Activated T-helper 1 cell treated with anti-CD3 and anti-CD28 coated beads, Interleukin-12 subunit alpha, Interleukin-12 subunit beta, Interleukin-2, Interleukin-4 antibody, amounts not matched to agents 30 ng/mL and 10 ng/mL and 1 ng/mL, durations not matched to agents 14 hours and 24 hours and 36 hours (primary cell): ENCODE measurements at regions not wholly inside any gene's neighbourhood (a gene's known extent, or its start where the extent isn't known, plus 50 kb on each side); places are given as distances from the start of the nearest gene placed in this dataset.

Source experiments
- DNase-seq: peaks from one replicate; pipeline ENCODE4 v3.0.0; 2021; ENCODE audit warnings: low spot score
- H3K27ac Mint-ChIP-seq: one replicate; pipeline ENCODE4 v1.8.0; 2021; ENCODE audit warnings: mild to moderate bottlenecking, mixed read lengths
- H3K27me3 Mint-ChIP-seq: one replicate; pipeline ENCODE4 v1.8.0; 2022; ENCODE audit warnings: mild to moderate bottlenecking, moderate library complexity, mixed read lengths; ENCODE audit not compliant: insufficient read depth
- H3K36me3 Mint-ChIP-seq: one replicate; pipeline ENCODE4 v1.8.0; 2021; ENCODE audit warnings: low read depth, mixed read lengths
- H3K4me1 Mint-ChIP-seq: one replicate; pipeline ENCODE4 v1.8.0; 2021; ENCODE audit warnings: low read depth, mixed read lengths
- H3K4me3 Mint-ChIP-seq: one replicate; pipeline ENCODE4 v1.8.0; 2021; ENCODE audit warnings: mild to moderate bottlenecking, moderate library complexity, mixed read lengths
- H3K9me3 Mint-ChIP-seq: one replicate; pipeline ENCODE4 v1.8.0; 2021; ENCODE audit warnings: mixed read lengths
- intact Hi-C: fragments of 100-400 bp; cut with micrococcal nuclease; formaldehyde crosslinking; loops from one replicate; pipeline ENCODE4 v1.15.1; 2024

- Mint-ChIP-seq H3K27me3 (no peaks in the 10 kb centered on the region), H3K9me3 (no peaks in the 10 kb centered on the region), H3K4me3 (no peak overlapping the region), H3K36me3 (no peaks in the 10 kb centered on the region), H3K27ac (no peak overlapping the region), H3K4me1 (peaks cover 22% of the 10 kb centered on the region)
- no peak for DNase-seq
- intact Hi-C loops, result no loop called here
Measured at GRCh38 chr21:38743772-38744529, 61.8 kb upstream of the ETS2 start.

- Mint-ChIP-seq H3K27me3 (no peaks in the 10 kb centered on the region), H3K4me1 (peaks cover 18% of the 10 kb centered on the region), H3K36me3 (no peaks in the 10 kb centered on the region), H3K27ac (no peak overlapping the region), H3K4me3 (no peak overlapping the region), H3K9me3 (no peaks in the 10 kb centered on the region)
- intact Hi-C loops, result no loop called here
- DNase-seq, result no peak
Measured at GRCh38 chr21:38744861-38745260, 60.9 kb upstream of the ETS2 start.

GRCh38 chr21:38747810-38748209 is 57.9 kb upstream of the ETS2 start:
- Mint-ChIP-seq H3K9me3 (no peaks in the 10 kb centered on the region), H3K27me3 (peaks cover 2% of the 10 kb centered on the region), H3K4me1 (no peaks in the 10 kb centered on the region), H3K4me3 (no peak overlapping the region), H3K27ac (no peak overlapping the region), H3K36me3 (no peaks in the 10 kb centered on the region)
- intact Hi-C loops, result no loop called here
- DNase-seq, result no peak

DNA sequence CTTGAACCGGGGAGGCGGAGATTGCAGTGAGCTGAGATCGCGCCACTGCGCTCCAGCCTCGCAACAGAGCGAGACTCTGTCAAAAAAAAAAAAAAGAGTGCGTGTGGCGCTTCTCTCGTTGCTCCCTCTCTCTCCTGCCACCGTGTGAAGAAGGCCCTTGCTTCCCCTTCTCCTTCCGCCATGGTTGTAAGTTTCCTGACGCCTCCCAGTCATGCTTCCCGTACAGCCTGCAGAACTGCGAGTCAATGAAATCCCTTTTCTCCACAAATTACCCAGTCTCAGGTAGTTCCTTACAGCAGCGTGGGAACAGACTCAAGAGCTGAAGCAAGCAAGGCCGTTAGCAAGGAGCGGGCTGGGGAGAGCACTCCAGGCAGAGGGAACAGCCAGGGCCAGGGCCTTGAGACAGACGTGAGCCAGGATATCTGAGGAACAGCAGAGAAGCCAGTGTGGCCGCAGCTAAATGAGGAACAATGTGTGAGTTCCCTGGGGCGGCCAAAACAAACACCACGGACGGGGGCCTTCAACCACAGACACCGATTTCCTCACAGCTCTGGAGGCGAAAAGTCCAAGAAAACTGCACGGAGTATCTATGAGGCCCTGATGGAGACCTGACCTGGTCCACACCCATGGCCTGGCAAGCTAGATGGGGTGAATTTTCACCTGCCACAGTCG is 54.2 kb upstream of the ETS2 start:
- intact Hi-C loops, result no loop called here
- H3K4me3 Mint-ChIP-seq, result no peak overlapping the region
- H3K36me3 Mint-ChIP-seq, result no peaks in the 10 kb centered on the region
- no peak overlapping the region for H3K27ac Mint-ChIP-seq
- peaks cover 9% of the 10 kb centered on the region for H3K4me1 Mint-ChIP-seq
- H3K9me3 Mint-ChIP-seq, result no peaks in the 10 kb centered on the region
- H3K27me3 Mint-ChIP-seq, result peaks cover 9% of the 10 kb centered on the region
- DNase-seq, result no peak

DNA sequence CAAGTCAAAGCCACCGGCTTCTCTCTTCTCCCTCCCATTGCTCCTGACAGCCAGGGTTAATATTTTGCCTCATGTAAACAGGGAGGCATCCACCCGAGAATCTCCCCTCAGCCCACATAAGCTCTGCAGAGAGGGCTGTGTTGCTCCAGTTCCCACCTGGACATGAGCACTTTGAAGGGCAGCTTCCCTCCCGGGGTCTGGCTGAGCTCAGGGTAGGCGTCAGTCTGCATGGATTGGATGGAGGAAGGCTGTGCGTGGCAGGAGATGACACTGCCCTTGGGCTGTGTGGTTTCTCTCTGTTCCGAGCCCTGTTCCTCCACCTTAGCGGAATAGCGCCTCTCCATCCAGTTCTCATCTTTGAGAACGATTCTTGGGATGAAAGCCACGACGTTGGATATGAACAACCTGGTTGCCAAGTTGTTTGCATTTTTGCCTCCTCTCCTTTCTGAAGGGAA is 53.7 kb upstream of the ETS2 start:
- no peak overlapping the region for H3K4me3 Mint-ChIP-seq
- H3K4me1 Mint-ChIP-seq, result peaks cover 9% of the 10 kb centered on the region
- intact Hi-C loops, result no loop called here
- H3K9me3 Mint-ChIP-seq, result no peaks in the 10 kb centered on the region
- DNase-seq, result no peak
- H3K36me3 Mint-ChIP-seq, result no peaks in the 10 kb centered on the region
- peaks cover 9% of the 10 kb centered on the region for H3K27me3 Mint-ChIP-seq
- H3K27ac Mint-ChIP-seq, result no peak overlapping the region

DNA sequence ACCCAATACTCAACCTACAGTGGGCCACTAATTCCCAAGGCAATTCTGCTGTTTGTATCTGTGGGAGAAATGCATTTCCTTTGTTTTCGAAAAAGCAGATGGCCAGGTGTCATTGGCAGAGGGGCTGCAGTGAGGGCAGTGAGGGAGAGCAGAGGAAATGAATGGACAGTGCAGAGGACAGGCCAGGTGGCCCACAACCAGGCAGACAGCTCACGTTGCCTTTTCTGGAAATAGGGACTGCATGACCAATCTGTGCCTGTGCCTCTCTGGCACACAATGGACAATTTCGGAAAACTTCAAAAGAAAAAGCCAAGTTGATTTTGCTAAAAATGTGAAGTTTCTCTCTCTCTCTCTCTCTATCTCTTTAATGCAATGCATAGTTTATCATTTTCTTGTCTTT is 52.6 kb upstream of the ETS2 start:
- Mint-ChIP-seq H3K9me3 (no peaks in the 10 kb centered on the region), H3K27me3 (peaks cover 15% of the 10 kb centered on the region), H3K4me3 (no peak overlapping the region), H3K27ac (no peak overlapping the region), H3K4me1 (peaks cover 9% of the 10 kb centered on the region), H3K36me3 (no peaks in the 10 kb centered on the region)
- no peak for DNase-seq
- intact Hi-C loops, result no loop called here

DNA sequence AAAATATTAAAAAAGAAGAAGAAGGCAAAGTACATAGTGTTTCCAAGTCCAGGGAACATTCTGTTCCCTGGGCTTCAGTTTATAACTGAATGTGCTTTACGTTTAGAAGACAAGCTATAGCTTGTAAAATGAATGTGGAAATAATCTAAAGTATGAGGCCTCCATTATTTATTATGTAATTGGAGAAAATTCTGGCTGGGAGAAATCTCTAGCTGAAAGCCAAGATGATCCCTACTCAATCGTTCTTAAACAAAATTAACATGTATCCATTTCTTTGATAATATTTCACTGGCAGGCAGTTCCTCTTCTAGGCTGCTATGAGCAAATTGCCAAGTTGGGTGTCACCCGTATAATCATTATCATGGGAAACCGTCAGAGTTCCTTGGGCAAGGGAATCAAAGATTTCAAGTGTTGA is 52.2 kb upstream of the ETS2 start:
- intact Hi-C loops, result no loop called here

More for the DNA sequence above, 52.2 kb upstream of the ETS2 start:
- DNase-seq, result no peak
- Mint-ChIP-seq H3K27ac (no peak overlapping the region), H3K4me3 (no peak overlapping the region), H3K27me3 (peaks cover 16% of the 10 kb centered on the region), H3K9me3 (no peaks in the 10 kb centered on the region), H3K4me1 (peaks cover 9% of the 10 kb centered on the region), H3K36me3 (no peaks in the 10 kb centered on the region)
